Spleen (tissue), 11 donors: ENCODE measurements at regions not wholly inside any gene's neighbourhood (a gene's known extent, or its start where the extent isn't known, plus 50 kb on each side); places are given as distances from the start of the nearest gene placed in this dataset.

Experiments
- DNase-seq: peaks from one replicate; pipeline ENCODE4 v3.0.0-alpha.2; 2020
- H3K27ac ChIP-seq, 8 donors: fragments of 200-600 bp; sonication (generic) in 7 of 8; 1 replicate in 4 of 8; 2 replicates in 4 of 8; pipeline versions ENCODE4 v1.5.0 to v1.8.0; 2016 to 2021; ENCODE audit warnings: inconsistent platforms in 4 of 8, mild to moderate bottlenecking in 4 of 8, moderate library complexity in 1 of 8
- H3K27me3 ChIP-seq, 7 donors: fragments of 200-600 bp; sonication (generic) in 6 of 7; replicated peaks in 1 of 7; 1 replicate in 4 of 7; 2 replicates in 3 of 7; pipeline versions ENCODE4 v1.5.0 to v1.8.0; 2016 to 2021; ENCODE audit warnings: inconsistent platforms in 3 of 7, mild to moderate bottlenecking in 1 of 7
- H3K36me3 ChIP-seq, 6 donors: fragments of 200-600 bp; sonication (generic) in 5 of 6; 1 replicate in 4 of 6; 2 replicates in 2 of 6; pipeline versions ENCODE4 v1.5.0 to v1.8.0; 2016 to 2021; ENCODE audit warnings: inconsistent platforms in 2 of 6
- H3K4me1 ChIP-seq, 6 donors: fragments of 200-600 bp; sonication (generic) in 5 of 6; 1 replicate in 3 of 6; 2 replicates in 3 of 6; pipeline versions ENCODE4 v1.5.0 to v1.8.0; 2016 to 2021; ENCODE audit warnings: inconsistent platforms in 3 of 6
- H3K4me3 ChIP-seq, 8 donors: fragments of 200-600 bp; sonication (generic) in 7 of 8; 1 replicate in 4 of 8; 2 replicates in 4 of 8; pipeline versions ENCODE4 v1.5.0 to v1.8.0; 2016 to 2021; ENCODE audit warnings: inconsistent platforms in 4 of 8, mild to moderate bottlenecking in 4 of 8, moderate library complexity in 2 of 8
- H3K9me3 ChIP-seq, 8 donors: fragments of 200-600 bp; sonication (generic) in 7 of 8; 1 replicate in 4 of 8; 2 replicates in 4 of 8; pipeline versions ENCODE4 v1.5.0 to v1.8.0; 2016 to 2021; ENCODE audit warnings: inconsistent platforms in 4 of 8
- POLR2A ChIP-seq, 3 donors: fragments of 450-650 bp; IDR thresholded peaks; one replicate each; pipeline ENCODE4 v1.5.1; 2017; ENCODE audit warnings: antibody characterized with exemption in 3 of 3, mild to moderate bottlenecking in 1 of 3
- POLR2AphosphoS5 ChIP-seq, 3 donors: sonication (generic); formaldehyde crosslinking; IDR thresholded peaks; one replicate each; pipeline ENCODE4 v1.5.1; 2017; ENCODE audit warnings: antibody characterized with exemption in 3 of 3
- WGBS, 5 donors: extraction: QIAGEN DNeasy Blood & Tissue Kit in 3 of 5; methylation state at CpG; one replicate each; pipeline versions ENCODE4 v1.1.5 to v1.1.7; 2013 to 2018; 5-methylcytosine and 5-hydroxymethylcytosine counted together
- intact Hi-C: fragments of 100-400 bp; cut with DNase I; formaldehyde crosslinking; loops from one replicate; pipeline ENCODE4 v1.15.0; 2023; ENCODE audit warnings: low total_unique reads
- TF ChIP-seq, protein P1 (sequence below), 11 experiments: fragments of 200-600 bp in 7 of 11; fragments of 450-650 bp in 4 of 11; sonication (generic) in 4 of 11; IDR thresholded peaks in 8 of 11; conservative IDR thresholded peaks in 3 of 11; 1 replicate in 7 of 11; 2 replicates in 4 of 11; pipeline versions ENCODE4 v1.4.0 to v1.8.0; 2016 to 2021; ENCODE audit warnings: antibody characterized with exemption in 11 of 11, inconsistent platforms in 4 of 11, mild to moderate bottlenecking in 1 of 11
- donor health status: healthy with polysubstance abuse.
- donor health status: DM: no; HTN: no; CAD: no; lungs with moderate emphysema.
- donor health status: DM: no; HTN: no; CAD: no.
- donor health status: Bipolar disorder and iron deficiency.
- donor health status: healthy.
- donor health status: DM: no; HTN: no; CAD: no.
- donor health status: DM: yes; HTN: yes; CAD: no.

GRCh38 chr1:234897754-234898454 lies 230.7 kb downstream of the TOMM20 start:
- Histone ChIP-seq H3K27me3 (no peaks in the 10 kb centered on the region), H3K4me3 (no peak overlapping the region), H3K27ac (no peak overlapping the region), H3K4me1 (peaks cover 0 to 12% (median 6%) of the 10 kb centered on the region in 6 donors), H3K36me3 (no peaks in the 10 kb centered on the region), H3K9me3 (no peaks in the 10 kb centered on the region)
- WGBS, 5 donors, result 87 to 99% (median 96%) methylated on average over 10 of the region's 10 CpGs
- TF ChIP-seq POLR2AphosphoS5 (IDR thresholded peaks at IDR 0.05) (no peak), POLR2A (IDR thresholded peaks at IDR 0.05) (no peak)
- TF ChIP-seq, protein P1, sequence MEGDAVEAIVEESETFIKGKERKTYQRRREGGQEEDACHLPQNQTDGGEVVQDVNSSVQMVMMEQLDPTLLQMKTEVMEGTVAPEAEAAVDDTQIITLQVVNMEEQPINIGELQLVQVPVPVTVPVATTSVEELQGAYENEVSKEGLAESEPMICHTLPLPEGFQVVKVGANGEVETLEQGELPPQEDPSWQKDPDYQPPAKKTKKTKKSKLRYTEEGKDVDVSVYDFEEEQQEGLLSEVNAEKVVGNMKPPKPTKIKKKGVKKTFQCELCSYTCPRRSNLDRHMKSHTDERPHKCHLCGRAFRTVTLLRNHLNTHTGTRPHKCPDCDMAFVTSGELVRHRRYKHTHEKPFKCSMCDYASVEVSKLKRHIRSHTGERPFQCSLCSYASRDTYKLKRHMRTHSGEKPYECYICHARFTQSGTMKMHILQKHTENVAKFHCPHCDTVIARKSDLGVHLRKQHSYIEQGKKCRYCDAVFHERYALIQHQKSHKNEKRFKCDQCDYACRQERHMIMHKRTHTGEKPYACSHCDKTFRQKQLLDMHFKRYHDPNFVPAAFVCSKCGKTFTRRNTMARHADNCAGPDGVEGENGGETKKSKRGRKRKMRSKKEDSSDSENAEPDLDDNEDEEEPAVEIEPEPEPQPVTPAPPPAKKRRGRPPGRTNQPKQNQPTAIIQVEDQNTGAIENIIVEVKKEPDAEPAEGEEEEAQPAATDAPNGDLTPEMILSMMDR (IDR thresholded peaks at IDR 0.05 in 8 of 11, conservative IDR thresholded peaks at IDR 0.05 in 3 of 11), result no peak
- intact Hi-C loops, result no loop called here
- DNase-seq, result no peak

DNA sequence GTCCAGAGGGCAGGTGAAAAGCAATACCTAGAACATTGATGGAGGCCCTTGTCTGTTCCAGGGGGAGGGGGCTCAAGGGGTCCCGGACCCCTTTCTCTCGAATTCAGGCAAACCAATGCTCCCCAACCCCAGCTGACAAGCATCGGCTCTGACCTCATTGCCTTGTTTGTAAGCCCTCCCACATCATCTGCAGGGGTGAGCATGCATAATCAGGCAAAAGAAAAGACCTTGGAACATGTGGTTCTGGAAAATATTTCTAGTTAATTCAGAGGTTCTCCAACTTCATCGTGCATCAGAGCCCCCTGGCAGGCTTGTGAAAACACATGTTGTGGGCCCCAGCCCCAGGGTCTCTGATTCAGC lies 231.3 kb downstream of the TOMM20 start:
- Histone ChIP-seq H3K4me1 (peaks cover 0 to 12% (median 6%) of the 10 kb centered on the region in 6 donors), H3K27me3 (no peaks in the 10 kb centered on the region), H3K36me3 (no peaks in the 10 kb centered on the region), H3K4me3 (no peak overlapping the region), H3K27ac (no peak overlapping the region), H3K9me3 (no peaks in the 10 kb centered on the region)
- 62 to 91% (median 78%) methylated on average over 3 to 4 of the region's 4 CpGs for WGBS, 5 donors
- TF ChIP-seq POLR2A (IDR thresholded peaks at IDR 0.05), result no peak
- TF ChIP-seq, protein P1 (IDR thresholded peaks at IDR 0.05 in 8 of 11, conservative IDR thresholded peaks at IDR 0.05 in 3 of 11), result no peak
- TF ChIP-seq POLR2AphosphoS5 (IDR thresholded peaks at IDR 0.05), result no peak
- no peak for DNase-seq
- intact Hi-C loops, result no loop called here

GRCh38 chr1:234896477-234897389 lies 231.9 kb downstream of the TOMM20 start:
- H3K27ac ChIP-seq, result no peak overlapping the region
- 89 to 92% (median 91%) methylated on average over 15 of the region's 15 CpGs for WGBS, 5 donors
- no peak overlapping the region for H3K4me3 ChIP-seq
- no peaks in the 10 kb centered on the region for H3K36me3 ChIP-seq
- DNase-seq, result no peak
- peaks cover 0 to 12% (median 6%) of the 10 kb centered on the region in 6 donors for H3K4me1 ChIP-seq
- TF ChIP-seq POLR2AphosphoS5 (IDR thresholded peaks at IDR 0.05), result no peak
- TF ChIP-seq POLR2A (IDR thresholded peaks at IDR 0.05), result no peak
- TF ChIP-seq, protein P1 (IDR thresholded peaks at IDR 0.05 in 8 of 11, conservative IDR thresholded peaks at IDR 0.05 in 3 of 11), result no peak
- no peaks in the 10 kb centered on the region for H3K27me3 ChIP-seq
- no peaks in the 10 kb centered on the region for H3K9me3 ChIP-seq
- intact Hi-C loops, result no loop called here
